ENCODE measurements at regions not wholly inside any gene's neighbourhood (a gene's known extent, or its start where the extent isn't known, plus 50 kb on each side); places are given as distances from the start of the nearest gene placed in this dataset.

GRCh38 chrX:127057891-127058619 is 238.5 kb downstream of the PRR32 start:
- intact Hi-C loops (cut with micrococcal nuclease; ENCODE audit: unreplicated experiment) = no loop called here
- no peaks in the 10 kb centered on the region for H3K36me3 ChIP-seq (replicated peaks in 1 of 2; ENCODE audit: control insufficient read depth in 1 of 2, insufficient read depth in 2 of 2, low read length in 2 of 2)
- H3K4me2 ChIP-seq (ENCODE audit: low read depth, low read length) = no peak overlapping the region
- peaks cover 27% of the 10 kb centered on the region for H3K9me3 ChIP-seq (ENCODE audit: low read length)
- H3K4me3 ChIP-seq (replicated peaks in 1 of 3; ENCODE audit: insufficient read depth in 1 of 3, low read depth in 2 of 3, low read length in 3 of 3) = no peak overlapping the region
- no peak overlapping the region for H2AFZ ChIP-seq (ENCODE audit: low read length)
- H3K27ac ChIP-seq (ENCODE audit: extremely low read length, insufficient read depth, low read length) = no peak overlapping the region
- no peak overlapping the region for H3K9ac ChIP-seq (ENCODE audit: insufficient read depth, low read depth, low read length)
- no peaks in the 10 kb centered on the region for H3K27me3 ChIP-seq (ENCODE audit: control insufficient read depth in 1 of 2, insufficient read depth in 2 of 2, low read length in 2 of 2)
- DNase-seq (ENCODE audit: low spot score) (no peak), FAIRE-seq (no peak), ATAC-seq (no peak)
- H3K79me2 ChIP-seq (ENCODE audit: insufficient read depth, low read length) = no peaks in the 10 kb centered on the region
- no peak for TF ChIP-seq ISX (CRISPR knock-in tag; conservative IDR thresholded peaks at IDR 0.05)
- 5% methylated on average over 3 of the region's 3 CpGs for WGBS (ENCODE audit: low lambda C conversion rate)
- no TSS peak for BruUV-seq (replicated peaks)
- no peaks in the 10 kb centered on the region for H4K20me1 ChIP-seq (ENCODE audit: insufficient read depth, low read length)
- ChIA-PET POLR2A (no interaction called here), CTCF (ENCODE audit: low intra/inter-chr PET ratio, low total read pairs) (no interaction called here)
- in situ Hi-C loops (cut with HindIII; ENCODE audit: extremely low pct_ligation_motif_present, low pct_unique_long_range_greater_than_20kb) = no loop called here
- H3K4me1 ChIP-seq (ENCODE audit: insufficient read depth, low read length) = no peaks in the 10 kb centered on the region

GRCh38 chrX:127085939-127086338 is 266.4 kb downstream of the PRR32 start:
- H3K79me2 ChIP-seq (ENCODE audit: insufficient read depth, low read length) = no peaks in the 10 kb centered on the region
- no peak overlapping the region for H2AFZ ChIP-seq (ENCODE audit: low read length)
- peaks cover 44% of the 10 kb centered on the region for H3K9me3 ChIP-seq (ENCODE audit: low read length)
- no peaks in the 10 kb centered on the region for H4K20me1 ChIP-seq (ENCODE audit: insufficient read depth, low read length)
- FAIRE-seq (no peak), DNase-seq (ENCODE audit: low spot score) (no peak), ATAC-seq (no peak)
- TF ChIP-seq ZNF766 (CRISPR knock-in tag; IDR thresholded peaks at IDR 0.05; ENCODE audit: borderline replicate concordance) (no peak), ZNF263 (CRISPR knock-in tag; IDR thresholded peaks at IDR 0.05) (no peak), ZMYM2 (CRISPR knock-in tag; IDR thresholded peaks at IDR 0.05) (no peak), ZNF24 (IDR thresholded peaks at IDR 0.05) (no peak), ATF2 (CRISPR knock-in tag; IDR thresholded peaks at IDR 0.05) (no peak), HNRNPUL1 (IDR thresholded peaks at IDR 0.05; ENCODE audit: low read depth, low read length) (no peak), ZNF430 (CRISPR knock-in tag; IDR thresholded peaks at IDR 0.05) (no peak), MXI1 (IDR thresholded peaks at IDR 0.05; ENCODE audit: borderline replicate concordance, low read depth, low read length) (no peak)
- intact Hi-C loops (cut with micrococcal nuclease; ENCODE audit: unreplicated experiment) (no loop called here), in situ Hi-C loops (cut with HindIII; ENCODE audit: extremely low pct_ligation_motif_present, low pct_unique_long_range_greater_than_20kb) (no loop called here)
- H3K27ac ChIP-seq (ENCODE audit: extremely low read length, insufficient read depth, low read length) = no peak overlapping the region
- no peak overlapping the region for H3K4me3 ChIP-seq (replicated peaks in 1 of 3; ENCODE audit: insufficient read depth in 1 of 3, low read depth in 2 of 3, low read length in 3 of 3)
- WGBS (ENCODE audit: low lambda C conversion rate) = 2% methylated on average over 2 of the region's 2 CpGs
- ChIA-PET CTCF (ENCODE audit: low intra/inter-chr PET ratio, low total read pairs) (no interaction called here), POLR2A (no interaction called here)
- no TSS peak for BruUV-seq (replicated peaks)
- H3K36me3 ChIP-seq (replicated peaks in 1 of 2; ENCODE audit: control insufficient read depth in 1 of 2, insufficient read depth in 2 of 2, low read length in 2 of 2) = no peaks in the 10 kb centered on the region
- H3K9ac ChIP-seq (ENCODE audit: insufficient read depth, low read depth, low read length) = no peak overlapping the region
- no peak overlapping the region for H3K4me2 ChIP-seq (ENCODE audit: low read depth, low read length)
- no peaks in the 10 kb centered on the region for H3K4me1 ChIP-seq (ENCODE audit: insufficient read depth, low read length)
- no peaks in the 10 kb centered on the region for H3K27me3 ChIP-seq (ENCODE audit: control insufficient read depth in 1 of 2, insufficient read depth in 2 of 2, low read length in 2 of 2)

Measured in HepG2 (cell line).